ENCODE measurements at regions not wholly inside any gene's neighbourhood (a gene's known extent, or its start where the extent isn't known, plus 50 kb on each side); places are given as distances from the start of the nearest gene placed in this dataset.
"Not testable (repeated sequence)": the region's sequence is repeated elsewhere in the genome, so short reads cannot be mapped to it uniquely, and the experiment has no call there.

DNA sequence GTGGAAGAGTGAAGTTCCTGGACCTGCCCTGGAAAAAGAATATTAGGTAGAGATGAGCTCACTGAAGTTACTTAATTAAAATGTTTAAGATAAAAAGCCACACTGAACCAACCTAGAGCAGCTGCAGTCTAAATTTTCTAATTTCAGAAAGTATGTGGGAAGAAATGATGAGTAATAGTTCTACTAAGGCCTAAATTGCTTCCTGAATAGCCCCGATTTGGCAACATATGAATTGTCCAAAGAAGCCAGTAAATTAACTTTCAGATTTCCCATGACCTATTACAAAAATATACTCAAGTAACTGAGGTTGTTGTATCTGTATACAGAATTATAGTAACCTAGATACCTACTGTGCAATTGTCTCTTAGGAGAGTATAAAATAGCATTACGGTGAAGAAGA lies 312.6 kb downstream of the IPMK start:
- no peak for DNase-seq

DNA sequence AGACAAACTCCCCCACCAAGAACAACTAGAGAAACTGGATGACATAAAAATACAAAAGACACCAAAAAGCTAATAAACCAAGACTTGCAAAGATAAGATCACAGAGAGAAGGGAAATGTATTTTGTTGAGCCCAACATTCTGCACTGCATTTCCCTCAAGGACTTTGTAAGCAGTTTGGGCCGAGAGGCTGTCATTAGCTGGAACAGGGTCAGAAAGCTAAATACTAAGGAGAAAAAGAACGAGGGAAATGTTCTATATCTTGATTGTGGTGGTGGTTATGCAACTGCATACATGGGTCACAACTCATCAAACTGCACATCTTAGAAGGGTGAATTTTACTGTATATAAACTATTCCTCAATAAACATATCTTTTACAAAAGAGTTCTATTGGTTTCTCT lies 315.0 kb downstream of the IPMK start:
- DNase-seq, result no peak

DNA sequence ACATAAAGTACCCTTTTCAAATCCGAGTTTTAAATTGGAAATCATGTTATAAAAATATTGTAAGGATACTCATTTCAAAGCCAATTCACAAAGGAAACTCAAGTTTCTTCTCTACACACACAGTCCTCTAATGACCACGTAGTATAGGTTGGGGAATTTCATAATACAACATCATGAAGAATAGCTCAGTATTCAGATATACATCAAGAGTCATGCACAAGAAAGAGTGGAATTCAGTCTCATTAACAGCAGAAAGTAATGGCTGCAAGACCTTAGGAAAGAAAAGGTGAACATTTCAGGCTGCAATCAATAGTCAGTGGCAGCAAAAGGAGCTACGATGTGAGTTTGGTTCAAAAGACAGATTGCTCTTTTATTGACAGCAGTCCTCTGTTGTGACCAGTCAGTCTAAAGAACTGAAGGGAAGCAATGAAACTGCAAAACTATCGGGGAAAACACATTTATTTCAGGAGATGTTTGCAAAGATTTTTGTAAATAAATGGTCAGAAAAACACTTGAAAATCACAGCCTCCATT lies 317.2 kb downstream of the IPMK start:
- no peak for DNase-seq

DNA sequence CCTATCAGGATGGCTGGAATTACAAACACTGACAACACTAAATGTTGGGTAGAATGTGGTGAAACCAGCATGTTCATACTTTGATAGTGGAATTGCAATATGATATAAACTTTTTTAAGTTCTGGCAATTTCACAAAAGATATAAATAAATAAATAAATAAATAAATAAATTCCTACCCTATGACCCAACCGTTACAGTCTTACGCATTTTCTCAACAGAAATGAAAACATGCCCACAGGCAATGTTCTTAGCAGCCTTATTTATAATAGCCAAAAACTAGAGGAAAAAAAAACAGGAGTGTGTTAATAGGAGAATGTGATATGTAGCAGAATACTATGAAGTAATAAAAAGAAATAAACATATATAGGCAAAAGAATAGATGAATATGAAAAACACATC lies 318.9 kb downstream of the IPMK start:
- no peak for DNase-seq

DNA sequence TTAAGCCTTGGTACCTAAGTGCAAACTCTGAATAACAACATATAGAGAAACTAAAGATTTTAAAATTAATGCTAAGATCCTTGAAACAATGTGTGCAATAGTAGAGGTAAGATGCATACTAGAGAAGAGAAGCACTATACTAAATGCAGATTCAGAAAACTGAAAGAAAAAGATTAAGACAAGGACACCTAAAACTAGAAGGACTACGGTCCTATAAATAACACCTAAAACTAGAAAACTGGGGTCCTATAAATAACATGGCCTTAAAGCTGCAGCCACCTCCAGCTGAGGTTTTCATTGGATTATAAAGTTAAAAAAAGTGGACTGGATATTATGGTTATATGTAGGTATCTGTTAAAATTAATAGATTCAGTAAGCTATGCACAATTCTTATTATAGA lies 320.9 kb downstream of the IPMK start:
- DNase-seq, result no peak

DNA sequence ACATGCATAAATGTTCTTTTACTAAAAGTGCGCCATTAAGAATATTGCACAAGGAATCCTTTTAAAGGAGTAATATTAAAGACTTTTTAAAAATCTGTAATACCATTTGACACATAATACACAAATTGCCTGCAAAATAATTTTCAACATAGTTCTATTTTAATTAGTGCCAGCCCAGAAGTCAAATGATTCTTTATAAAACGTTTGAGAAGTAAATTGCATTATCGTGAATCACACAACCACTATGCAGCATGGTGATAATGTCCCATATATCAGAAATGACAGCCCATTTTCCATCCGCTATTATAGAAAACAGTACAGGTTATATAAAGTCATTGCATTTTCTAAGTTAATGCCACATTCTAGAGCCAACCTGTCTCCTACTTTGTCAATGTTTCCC lies 324.0 kb downstream of the IPMK start:
- no peak for DNase-seq

DNA sequence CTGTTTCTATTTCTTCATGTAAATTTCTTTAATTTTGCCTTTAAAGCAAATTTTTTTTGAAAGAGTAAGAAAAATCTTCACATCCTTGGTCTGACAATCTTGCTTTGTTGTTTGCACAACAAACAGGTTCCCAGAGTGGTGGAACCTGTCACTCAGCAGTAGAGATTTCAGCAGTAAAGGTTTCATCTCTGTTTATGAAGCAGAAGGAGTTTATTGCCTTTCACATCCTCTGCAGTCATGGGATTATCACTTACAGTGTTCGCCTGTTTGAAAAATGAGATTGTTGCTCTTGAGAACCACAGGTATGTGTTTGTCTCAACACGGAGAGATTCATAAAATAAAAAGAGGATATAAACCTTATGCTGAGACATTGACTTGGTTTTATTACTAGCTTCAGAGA lies 342.6 kb downstream of the IPMK start:
- no peak for DNase-seq

DNA sequence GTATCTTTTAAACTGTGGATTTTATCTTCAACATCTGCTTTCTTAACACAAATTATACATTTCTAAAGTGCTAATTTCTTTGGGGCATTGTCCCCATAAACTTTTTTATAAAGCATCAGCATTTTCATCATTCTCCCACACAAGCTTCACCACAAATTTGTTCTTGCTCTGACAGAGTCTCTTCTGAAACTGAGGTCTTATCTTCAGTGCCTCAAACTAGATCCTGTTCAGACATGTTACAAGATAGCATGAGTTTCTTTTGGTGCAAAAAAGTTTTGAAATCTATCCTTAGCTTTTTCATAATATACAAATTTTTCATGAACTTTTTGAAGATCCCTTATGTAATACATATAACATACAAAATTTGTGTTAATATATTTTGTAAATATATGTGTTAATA lies 346.6 kb downstream of the IPMK start:
- no peak for DNase-seq

DNA sequence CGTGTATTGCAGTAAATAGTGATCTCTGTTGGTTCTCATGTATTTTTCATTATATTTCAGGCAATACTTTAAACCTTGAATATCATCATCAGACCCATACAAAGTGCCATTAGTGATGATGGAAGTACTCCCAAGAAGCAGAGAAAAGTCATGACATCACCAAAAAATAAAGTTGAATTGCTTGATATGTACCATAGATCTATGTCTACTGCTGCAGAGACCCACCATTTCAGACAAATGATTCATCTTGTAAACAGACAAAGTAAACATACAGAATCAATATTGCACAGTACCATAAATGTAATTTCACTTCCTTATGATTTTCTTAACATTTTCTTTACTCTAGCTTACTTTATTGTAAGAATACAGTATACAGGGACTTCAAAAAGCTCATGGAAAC lies 347.8 kb downstream of the IPMK start:
- no peak for DNase-seq

DNA sequence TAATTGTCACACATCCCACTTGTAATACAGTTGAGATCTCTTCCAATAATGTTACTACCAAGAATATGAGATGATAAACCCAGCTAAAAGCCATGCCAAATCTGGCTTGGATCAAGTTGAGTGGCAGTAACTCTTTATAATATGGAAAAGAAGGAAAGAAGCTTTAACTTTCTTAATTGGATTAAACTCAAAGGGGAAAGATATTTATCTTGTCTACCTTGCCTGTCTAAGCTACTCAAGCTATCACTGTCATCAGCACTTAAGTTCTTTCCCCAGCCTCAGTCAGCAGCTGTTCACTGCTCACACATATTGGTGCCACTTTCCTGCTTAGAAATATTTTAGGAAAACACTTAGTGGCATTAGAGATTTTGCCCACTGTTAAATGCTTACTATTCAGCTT lies 350.7 kb downstream of the IPMK start:
- DNase-seq, result no peak

DNA sequence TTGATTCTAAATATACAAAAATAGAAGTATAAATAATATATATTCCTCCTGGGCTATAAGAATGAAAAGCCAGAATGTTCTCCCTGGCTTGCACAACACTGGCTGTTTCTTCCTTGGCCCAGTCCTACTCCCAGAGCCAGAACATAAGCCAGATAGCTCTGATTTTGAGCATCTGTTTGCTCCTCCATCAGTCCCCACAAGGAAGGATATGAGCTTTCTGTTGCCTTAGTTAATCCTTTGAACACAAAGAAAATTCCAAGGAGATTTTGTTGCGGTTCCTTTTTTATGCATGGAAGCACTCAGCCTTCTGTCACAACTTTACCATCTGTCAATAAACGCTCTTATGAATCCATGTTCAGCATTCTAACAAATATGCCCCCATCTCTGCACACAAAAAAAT lies 361.8 kb downstream of the IPMK start:
- no peak for DNase-seq

DNA sequence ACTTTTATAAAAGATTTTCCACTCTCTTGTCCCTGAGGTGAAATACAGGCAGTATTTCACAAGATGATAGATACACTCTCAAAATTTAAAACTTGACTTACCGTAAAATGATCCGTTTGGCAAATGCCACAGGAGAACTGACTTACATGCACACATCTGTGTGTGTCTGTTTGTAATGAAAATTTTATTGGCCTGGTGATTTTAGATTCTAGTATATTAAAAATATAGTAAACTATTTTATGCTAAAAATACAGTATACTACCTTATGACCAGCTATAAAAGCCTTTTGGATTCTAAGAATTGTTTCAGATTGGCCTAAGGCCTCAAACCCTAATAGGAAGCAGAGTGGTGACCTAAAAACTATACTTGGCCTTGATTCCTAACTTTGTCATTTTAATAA lies 362.7 kb downstream of the IPMK start:
- no peak for DNase-seq

DNA sequence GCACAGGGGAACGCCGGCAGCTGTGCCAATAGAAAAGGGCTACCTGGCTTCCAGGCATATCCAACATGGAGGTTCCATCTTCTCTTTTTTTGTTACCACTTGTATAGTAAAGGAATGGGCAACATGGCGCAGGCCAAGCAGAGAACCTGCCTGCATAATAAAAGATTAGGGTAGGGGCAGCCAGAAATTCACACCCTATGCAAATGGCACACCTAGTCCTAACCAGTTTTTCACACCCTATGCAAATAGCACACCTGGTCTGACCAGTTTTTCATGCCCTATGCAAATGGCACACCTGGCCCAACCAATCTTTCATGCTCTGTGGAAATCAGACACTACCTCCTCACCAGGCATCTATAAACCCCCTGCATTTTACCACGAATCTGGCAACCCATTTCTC lies 369.5 kb downstream of the IPMK start:
- no peak for DNase-seq

DNA sequence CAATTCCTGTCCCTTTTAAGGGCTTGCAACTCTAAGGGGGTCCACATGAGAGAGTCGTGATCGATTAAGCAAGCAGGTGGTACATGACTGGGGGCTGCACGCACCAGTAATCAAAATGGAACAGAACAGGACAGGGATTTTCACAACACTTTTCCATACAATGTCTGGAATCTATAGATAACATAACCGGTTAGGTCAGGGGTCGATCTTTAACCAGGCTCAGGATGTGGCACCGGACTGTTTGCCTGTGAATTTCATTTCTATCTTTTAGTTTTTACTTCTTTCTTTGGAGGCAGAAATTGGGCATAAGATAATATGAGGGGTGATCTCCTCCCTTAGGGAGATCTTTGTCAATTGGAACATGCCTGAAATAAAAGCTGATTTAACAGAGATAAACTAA lies 370.1 kb downstream of the IPMK start:
- no peak for DNase-seq

DNA sequence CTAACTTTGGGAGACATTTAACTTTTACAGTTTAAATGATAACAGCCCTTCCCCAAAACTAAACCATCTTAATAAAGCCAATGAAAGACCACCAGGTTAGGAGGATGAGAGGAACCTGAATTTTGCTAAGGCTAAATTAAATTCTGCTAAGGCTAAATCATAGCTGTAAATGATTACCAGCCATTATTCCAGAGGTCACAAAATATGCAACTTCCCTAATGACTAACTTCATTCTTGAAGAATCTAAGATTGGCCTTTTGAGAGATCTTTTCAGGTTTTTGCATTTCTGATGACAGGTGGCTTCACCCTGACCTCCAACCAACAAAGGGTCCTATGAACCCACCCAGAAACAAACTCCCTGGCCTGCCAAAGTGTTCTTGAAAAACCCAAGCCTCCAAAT lies 373.3 kb downstream of the IPMK start:
- no peak for DNase-seq

DNA sequence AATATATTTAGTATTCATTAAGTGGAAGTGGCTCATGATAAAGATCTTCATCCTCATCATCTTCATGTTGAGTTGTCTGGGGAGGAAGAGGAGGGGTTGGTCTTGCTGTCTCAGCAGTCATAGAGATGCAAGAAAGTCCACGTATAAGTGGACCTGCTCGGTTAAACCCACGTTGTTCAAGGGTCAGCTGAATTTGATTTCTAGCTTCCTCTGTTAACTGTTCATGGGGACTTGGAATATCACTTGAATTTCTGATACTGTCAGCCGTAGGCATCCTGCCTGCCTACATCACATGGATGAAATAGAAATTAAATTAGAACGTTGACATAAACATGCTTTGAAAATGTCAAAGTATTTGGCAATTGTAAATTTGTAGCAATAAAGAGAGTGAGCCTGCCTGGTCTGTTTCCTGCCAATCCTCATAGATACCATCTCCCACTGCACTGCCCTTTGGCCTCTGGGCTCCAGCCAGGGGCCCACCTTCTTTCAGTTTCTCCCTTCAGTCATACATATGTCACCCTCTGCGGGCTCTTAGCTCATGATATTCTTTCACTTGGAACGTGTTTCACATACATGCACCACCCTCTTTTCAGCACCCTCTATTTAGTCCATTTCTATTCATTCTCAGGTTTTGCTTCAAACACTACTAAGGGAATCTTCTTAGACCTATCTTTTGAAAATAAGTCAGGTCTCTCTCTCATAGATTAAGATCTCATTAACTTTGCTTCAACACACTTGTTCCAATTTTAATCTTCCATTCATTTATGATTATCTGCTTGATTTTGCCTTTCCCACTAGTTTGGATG lies 376.3 kb downstream of the IPMK start:
- no peak for DNase-seq

DNA sequence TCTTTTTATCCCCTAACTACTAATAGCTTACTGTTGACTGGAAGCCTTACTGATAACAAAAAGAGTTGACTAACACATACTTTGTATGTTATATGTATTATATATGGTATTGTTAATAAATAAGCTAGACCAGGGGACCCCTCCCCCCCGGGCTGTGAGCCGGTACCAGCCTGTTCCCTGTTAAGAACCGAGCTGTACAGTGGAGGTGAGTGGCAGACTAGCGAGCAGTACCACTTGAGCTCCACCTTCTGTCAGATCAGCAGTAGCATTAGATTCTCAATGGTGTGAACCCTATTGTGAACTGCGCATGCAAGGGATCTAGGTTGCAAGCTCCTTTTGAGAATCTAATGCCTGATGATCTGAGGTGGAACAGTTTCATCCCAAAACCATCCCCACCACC lies 377.0 kb downstream of the IPMK start:
- no peak for DNase-seq

DNA sequence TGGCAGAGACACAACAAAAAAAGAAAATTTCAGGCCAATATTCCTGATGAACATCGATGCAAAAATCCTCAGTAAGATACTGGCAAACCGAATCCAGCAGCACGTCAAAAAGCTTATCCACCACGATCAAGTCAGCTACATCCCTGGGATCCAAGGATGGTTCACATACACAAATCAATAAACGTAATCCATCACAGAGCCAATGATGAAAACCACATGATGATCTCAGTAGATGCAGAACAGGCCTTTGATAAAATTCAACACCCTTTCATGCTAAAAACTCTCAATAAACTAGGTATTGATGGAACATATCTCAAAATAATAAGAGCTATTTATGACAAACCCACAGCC lies 382.1 kb downstream of the IPMK start:
- DNase-seq, result not testable (repeated sequence)

DNA sequence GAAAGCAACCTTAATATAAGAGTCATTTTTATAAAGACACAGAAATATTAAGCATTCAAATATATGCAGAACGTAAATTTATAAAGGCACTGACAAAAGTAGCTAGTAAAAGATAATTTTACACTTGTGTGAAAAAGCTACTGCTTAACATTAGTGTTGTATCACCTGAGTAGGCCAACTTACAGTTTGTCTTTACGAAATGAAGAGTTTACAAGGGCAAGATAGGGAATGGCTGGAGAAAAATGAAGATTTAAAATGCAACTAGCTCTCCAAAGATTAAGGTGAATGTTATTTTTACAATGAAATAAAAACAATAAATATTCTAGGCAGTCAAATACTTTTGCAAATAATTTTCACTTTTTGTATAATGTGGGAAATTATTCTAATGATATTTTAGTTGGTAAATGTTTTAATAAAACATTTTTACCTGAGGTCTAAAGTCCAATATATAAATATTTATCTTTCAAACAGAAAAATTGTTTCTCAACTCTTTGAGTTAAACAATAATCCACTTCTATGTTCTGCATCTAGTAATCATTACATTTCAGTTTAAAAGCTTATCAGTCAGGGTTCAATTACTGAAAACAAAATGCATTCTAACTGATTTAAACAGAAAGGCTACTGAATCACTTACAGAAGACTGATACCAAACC lies 382.6 kb downstream of the IPMK start:
- no peak for DNase-seq

DNA sequence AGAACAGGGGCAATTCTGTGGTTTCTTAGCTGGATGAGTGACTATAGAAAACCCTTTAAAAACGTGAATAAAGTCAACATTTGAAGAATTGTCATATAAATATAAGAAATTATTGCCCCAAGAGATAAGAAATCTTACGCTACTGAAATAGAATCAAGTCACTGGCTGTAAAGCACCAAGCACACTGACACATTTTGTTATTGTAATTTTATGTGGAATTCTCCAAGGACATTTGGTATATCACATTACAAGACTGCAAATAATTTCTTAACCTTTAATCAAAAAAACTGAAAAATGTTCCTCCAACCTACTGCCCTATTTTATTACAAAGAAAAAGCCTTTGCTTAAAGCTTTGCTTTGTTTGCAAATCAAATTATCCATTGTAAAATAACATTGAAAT lies 383.3 kb downstream of the IPMK start:
- no peak for DNase-seq

DNA sequence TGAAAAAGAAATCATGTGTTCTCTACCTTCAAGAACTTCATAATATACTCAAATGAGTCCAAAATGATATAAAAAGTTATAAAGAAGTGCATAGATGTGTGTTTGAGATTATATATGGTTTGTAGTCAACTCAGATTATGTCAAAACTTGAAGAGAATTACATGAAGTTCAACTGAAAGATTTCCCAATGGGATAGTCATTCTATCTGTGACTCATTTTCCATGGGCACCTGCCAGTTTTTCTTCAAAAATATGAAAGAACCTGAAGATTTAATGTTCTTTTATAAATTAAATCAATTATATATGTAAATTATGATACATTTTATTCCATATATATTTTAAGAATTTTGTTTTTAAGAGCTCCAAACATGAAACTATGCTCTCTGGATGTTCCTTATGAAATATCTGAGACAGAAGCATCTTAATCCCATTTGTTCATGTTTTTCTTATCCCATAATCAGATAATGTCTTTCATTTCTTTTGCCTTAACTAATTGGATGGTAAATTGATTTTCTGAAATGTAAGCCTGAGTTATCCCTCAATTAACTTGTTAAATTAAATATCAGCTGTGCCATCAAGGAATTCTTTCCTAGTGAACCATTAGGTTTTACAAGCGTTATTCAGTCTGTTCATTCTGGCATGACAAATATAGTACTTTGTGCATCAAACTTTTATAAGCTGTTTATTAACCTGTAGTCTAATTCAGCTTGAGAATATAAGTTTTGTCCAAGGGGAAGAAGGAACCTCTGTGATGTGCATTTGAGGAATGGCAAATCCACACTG lies 387.1 kb downstream of the IPMK start:
- no peak for DNase-seq

DNA sequence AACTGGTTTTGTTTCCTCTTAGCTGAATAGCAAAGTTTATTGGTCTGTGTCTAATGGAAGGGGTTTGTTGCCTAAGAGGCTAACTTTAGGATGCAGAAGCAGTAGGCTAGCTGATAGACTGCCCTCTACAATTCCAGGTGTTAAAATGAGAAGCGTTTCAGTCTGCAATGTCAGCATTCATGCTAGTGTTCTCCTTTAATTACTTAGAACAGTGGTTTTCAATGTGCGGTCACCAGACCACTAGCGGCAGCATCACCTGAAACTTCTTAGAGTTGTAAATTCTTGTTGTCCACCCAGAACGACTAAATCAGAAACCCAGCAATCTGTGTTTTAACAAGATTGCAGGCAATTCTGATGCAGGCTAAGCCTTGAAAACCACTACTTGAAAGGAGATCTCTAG lies 392.9 kb downstream of the IPMK start:
- DNase-seq, result no peak

DNA sequence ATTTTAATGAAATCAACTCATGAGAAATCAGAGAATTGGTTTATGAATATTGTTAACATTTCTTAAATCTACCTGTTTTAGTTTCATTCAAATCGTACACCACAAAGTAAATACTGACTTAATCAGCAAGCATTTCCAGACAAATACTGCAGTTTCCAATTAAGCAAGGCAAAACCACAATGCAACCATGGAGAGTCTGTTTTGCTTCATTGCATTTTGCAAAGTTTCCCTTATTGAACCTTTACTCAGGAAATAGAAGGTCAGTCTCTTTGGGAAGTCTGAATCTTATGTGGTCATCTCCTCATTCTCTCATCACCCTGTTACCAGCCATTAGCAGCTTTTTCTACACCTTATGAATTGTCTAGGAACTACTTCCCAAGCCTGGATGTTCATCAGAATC lies 400.5 kb downstream of the IPMK start:
- DNase-seq, result no peak
